Endothelial cell of hepatic sinusoid (primary cell): ENCODE measurements at regions not wholly inside any gene's neighbourhood (a gene's known extent, or its start where the extent isn't known, plus 50 kb on each side); places are given as distances from the start of the nearest gene placed in this dataset.

Experiments used
- in situ Hi-C: cut with HindIII; loops from 2 replicates; pipeline ENCODE4 v1.10.0; 2017; ENCODE audit warnings: low sequenced_read_pairs

DNA sequence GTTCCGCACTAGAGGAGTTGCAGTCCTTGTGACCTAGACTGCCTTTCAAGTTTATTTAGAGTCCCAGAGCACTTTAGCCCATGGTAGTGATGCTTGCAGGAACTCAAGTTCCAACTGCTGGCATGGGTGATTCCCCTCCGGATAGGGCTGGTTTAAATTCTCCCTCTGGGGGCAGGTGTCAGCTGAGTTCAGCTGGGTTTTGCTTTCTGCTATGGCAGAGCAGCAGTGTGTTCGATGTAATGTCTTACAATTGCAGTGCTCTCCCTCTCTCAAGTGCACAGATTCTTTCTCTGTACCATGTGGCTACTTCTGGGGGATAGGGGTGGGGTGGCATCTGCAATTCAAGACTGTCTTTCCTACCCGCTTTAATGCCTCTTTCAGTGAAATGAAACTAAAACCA is 164.8 kb upstream of the ZIC3 start:
- in situ Hi-C loops: no loop called here

DNA sequence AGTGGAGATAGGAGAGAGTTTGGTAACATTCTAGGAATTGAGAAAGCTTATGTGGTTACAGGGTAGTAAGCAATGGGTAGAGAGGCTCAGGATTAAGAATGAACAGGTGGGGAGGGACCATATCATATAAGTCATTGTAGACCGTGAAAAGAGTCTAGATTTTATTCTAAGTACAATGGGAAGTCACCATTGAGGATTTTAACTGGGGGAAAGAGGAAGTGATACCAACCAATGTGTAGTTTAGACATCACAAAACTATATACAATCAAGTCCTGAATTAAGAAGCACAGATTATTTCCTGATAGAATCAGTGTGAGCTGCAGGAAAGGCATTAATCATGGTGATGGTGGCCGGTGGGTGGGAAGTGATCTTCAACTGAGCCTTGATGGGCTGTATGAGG is 178.3 kb upstream of the ZIC3 start:
- in situ Hi-C loops: no loop called here

DNA sequence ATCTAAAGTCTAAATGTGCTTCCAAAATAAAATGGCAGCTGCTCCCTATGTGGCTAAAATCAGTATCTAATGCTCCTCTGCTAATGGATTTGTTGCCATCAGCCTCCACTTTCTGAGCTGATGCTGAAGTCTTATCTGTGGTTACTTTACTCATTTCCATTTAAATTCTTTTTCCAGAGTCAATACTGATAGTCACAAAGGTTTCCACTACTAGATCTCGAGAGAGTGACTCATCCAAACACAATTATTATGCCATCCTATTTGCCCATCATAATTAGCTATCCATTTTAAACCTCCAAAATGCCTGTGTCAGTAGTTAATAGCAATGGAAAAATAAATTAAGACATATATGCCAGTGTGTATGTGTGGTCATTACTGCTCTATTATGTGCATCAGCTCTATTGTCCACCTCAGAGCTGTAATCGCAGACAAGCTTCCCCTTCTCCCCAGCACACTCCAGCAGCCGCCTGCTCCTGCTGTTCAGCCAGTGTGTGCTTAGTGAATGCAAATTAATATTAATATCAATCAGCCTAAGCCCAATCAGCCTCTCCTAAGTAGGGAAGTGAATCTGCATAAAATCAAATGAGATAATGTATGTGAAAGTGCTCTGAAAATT is 199.8 kb upstream of the ZIC3 start:
- in situ Hi-C loops: no loop called here

DNA sequence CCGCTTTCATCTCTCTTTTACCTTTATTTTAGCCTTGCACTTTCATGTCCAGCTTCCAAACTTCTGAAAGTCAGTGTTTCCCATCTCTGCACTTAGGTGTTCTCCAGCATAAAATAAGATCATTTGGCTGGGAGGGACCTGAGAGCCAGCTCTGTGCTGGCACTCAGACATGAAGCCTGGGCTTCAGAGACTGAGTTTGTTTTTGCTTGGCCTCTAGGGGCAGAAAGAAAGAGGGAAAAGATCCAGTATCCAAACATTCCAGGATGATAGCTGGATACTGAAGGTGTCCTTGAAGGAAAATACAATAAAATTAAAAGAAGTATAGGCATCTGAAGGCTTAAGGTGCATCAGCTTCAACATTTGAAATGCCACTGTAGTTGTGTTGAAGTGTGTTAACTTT is 202.4 kb upstream of the ZIC3 start:
- in situ Hi-C loops: no loop called here

DNA sequence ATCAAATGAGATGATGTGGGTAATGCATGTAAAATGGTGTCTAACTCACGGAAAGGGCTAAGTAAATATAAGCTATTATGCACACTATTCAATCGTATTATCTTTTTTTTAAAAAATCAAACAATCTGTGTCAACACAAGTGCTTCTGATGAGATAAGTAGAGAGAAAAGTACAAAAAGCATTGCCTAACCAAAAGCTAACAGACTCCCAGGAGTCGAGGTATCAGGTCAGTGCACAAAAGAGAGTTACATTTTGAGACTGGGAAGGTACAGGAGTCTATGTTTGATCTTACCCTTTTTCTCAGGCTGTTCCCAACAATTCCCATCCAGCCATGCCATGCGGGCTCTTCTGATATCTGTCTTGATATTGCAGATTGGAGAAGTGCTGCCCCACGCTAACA is 203.3 kb upstream of the ZIC3 start:
- in situ Hi-C loops: no loop called here

DNA sequence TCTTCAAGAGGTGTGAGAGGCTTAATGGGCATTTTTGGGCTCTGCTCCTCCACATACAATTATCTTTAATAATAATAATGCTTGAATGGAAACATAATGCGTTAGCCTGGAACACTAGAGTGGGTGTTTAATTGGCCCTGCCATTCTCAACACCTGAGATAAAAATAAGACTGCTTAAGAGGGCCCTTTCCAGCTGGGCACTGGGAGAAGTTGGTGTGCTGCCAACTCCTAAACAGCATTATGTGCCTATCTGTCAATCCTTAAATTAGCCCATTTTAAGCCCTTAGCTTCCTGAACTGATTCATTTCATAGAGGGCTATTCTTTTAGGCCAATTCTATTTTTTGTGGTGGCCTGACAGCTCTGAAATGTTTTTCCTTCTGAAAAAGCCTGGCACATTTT is 211.1 kb upstream of the ZIC3 start:
- in situ Hi-C loops: no loop called here

DNA sequence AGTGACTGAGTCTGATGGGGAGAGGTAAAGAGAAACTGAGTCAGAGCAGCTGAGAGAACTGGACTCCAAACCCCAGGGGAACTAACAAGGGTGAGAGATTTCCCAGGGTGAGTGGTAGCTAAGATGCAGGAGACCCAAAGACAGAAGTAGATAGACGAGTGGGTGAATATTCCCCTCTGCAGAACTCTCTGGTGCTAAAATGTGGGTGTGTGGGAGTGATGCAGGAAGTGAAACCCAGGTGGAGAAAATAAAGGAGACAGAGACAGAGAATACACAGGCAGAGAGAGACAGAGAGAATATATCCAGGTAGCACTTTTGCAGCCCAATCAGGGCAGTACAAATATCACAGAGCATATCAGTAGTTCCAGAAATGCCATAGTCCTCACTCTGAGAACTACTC is 212.5 kb upstream of the ZIC3 start:
- in situ Hi-C loops: no loop called here

DNA sequence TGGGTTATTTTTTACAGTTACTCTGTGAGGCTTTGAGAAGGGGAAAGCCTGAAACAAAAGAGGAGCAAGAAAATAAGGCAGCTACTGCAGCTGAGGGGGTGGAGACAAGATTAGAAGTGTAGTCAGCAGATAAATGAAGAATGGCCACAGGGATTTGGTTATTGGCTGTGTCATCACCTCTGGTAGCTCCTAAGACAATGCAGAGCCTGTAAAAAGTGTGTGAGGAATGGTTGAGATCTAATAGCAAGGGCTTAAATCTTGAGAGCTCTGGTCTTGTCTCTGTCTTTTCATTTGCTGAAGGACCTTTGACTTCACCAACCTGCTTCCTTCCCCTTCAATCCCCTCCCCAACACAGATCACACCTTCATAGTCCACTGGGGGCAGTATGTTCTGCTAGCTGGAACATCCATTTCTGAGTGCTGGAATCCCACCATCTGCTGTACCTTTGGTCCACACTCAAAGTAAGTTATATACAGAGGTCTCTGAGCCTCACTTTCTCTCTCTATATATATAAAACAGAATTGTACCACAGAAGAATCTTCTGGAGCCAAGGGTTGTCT is 213.7 kb upstream of the ZIC3 start:
- in situ Hi-C loops: no loop called here

DNA sequence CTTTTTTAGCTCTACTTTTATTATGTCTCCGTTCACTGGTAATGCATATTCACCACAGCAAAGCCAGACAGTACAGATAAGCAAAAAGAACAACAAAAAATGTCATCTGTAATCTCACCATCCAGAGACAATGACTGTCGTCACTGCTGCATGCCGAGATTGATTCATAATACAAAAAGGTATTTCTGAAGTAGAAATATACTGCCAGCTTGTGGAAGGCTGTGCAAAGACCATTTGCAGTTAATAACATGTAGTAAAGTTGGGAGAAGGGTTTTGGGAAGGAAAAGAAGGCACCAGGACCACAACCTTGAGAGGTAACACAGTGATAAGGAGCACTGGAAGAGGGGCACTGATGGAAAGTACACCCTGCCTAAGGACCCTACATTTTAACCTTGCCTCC is 223.0 kb upstream of the ZIC3 start:
- in situ Hi-C loops: no loop called here

DNA sequence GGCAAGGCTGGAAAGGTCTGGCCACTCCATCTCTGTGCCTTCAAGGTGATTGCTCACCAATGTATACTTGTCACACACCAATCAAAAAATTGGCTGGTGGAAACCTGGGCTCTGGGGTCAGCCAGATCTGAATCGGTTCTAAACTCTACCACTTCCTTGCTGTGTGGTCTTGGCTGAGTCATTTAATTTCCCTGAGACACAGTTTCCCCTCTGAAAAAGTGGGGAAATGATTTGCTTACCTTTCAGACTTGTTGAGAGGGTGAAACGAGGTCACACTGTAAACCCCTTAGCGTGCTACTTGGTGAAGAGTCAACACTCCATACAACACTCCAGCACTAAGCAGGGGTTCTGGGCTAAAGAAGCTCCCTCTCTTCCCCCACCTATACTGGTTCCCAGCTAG is 252.3 kb upstream of the ZIC3 start:
- in situ Hi-C loops: no loop called here

DNA sequence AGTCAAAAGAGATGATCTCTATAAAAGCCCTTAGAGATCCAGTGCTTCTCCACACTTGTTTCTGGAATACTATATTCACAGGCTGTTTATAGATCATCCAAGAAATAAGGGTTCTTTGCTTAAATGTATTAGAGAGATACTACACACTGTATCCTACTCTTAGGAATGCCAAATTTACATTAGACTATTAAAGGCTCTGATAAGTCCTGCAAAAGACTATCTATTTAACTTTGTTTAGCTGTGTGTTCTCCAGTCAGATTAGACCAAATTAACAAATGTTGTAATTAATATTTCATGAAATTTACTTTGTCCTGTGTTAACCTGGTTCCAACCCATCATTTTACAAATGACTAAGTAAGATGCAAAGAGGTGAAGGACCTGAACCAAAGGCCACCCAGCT is 260.5 kb upstream of the ZIC3 start:
- in situ Hi-C loops: no loop called here

DNA sequence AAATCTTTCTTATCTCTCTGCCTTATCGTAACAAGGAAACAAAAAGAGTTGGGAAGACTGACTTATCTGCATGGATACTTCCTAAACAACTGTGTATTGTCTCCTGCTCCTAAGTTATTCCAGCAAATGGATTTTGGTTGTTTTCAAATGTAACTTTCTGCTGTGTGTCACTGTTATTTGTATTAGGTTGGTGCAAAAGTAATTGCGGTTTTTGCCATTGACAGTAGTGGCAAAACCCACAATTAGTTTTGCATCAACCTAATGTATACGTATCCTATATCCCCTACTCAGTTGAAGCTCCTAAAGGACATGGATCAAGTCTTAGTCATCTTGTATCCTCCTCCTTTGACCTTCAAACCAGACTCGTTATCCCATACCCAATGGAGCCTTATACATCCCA is 263.4 kb upstream of the GPR101 start:
- in situ Hi-C loops: no loop called here

DNA sequence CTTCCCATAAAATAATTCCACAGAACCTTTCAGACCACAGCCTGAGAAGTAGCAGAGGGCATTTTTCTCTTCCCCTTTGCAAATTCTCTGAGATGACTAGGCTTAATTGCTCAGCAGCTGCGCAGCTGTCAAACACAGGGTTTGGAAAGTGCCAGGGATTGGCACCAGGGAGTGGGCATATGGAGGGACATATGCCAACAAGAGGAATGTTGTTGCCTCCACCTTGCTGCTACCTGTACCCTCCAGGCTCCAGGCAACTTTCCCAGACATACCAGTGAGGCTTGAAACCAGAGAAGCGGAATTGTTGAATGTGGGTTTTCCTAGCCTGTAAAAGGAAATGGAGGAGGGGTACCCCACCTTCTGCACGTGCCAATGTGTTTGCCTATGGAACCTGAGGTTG is 256.2 kb upstream of the GPR101 start:
- in situ Hi-C loops: no loop called here

DNA sequence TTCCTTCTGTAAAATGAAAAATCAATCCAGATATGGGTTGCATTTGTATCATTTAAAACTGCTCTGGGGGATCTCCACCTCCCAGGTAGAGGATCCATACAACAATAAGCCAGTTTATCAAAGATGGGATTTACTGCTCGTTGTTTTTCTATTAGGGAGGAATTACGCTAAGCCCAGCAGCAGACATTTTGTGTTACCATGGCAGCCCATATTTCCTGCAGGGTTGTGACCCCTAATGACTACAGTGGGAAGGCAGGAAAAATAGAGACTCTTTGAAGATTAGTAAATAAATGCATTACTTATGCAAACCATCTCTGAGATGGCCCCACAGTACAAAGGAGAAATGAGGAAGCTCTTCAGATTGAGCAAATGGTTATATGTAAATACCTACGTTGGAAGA is 253.4 kb upstream of the GPR101 start:
- in situ Hi-C loops: no loop called here

DNA sequence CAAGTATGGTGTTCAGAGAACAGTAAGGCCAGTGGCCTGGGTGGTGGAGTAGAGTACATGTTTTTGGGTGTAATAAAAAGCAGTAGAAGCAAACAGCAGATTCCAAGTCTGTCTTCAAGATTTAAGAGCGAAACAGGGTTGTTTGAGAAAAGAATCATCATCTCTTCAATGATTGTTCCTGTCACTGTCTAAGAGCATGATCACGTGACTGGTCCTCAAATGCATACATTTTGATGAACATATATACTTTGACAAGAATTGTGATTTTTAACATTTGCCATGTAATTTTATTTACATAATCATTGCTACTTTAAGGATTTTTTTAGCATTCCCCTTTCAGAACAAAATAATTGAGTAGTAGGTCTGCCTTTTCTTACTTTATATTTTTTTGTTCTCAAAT is 252.6 kb upstream of the GPR101 start:
- in situ Hi-C loops: no loop called here

DNA sequence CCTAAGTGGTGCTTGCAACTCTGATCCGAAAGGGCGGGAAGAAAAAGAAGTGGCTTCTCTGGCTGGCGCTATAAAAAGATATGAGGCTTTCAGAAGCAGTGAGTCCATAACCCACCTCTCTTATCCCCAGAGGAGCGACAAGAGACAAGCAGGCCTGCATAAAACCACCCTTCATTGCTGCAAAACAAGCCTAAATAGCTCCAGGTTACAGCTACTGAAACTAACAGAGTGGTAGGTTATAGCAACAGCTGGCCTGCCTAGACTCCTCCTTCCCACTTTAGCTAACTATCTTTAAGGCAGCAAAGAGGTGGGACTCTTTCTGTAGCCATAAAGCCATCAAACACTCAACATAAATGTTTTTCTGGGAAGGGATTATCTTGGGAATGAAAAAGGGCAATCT is 245.0 kb upstream of the GPR101 start:
- in situ Hi-C loops: no loop called here

DNA sequence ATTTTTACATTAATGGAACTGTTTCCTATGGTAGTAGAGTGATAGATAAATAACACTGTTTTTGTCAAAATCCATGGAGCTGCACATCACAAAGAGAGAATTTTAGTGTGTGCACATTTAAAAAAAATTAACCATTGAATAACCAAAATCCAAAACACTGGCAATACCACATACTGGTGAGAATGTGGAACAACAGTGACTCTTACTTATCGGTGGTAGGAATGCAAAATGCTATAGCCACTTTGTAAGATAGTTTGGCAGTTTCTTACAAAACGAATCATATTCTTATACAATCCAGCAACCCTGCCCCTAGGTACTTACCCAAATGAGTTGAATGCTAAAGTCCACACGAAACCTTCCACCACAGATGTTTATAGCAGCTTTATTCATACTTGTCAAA is 229.6 kb upstream of the GPR101 start:
- in situ Hi-C loops: no loop called here

DNA sequence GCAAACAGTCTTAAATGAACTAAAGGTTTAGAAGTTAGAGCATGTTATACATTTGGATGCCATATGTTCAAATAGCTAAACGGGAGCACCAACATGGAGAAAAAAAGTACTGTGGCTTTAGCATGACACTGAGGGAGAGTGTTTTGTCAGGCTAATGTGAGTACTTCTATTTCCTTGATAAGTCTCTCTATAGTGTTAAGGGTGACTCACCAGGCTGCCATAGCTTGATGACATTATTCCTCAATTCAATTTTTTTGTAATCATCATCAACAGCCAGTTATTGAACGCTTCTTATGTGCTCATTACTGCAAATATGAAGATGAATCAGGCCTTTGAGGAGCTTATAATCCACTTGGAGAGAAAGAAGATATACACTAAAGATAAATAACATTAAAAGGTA is 211.4 kb upstream of the GPR101 start:
- in situ Hi-C loops: loop anchor here (5.0 kb wide), 1 partner anchor 103 kb away; no protein-coding TSS in a partner anchor

DNA sequence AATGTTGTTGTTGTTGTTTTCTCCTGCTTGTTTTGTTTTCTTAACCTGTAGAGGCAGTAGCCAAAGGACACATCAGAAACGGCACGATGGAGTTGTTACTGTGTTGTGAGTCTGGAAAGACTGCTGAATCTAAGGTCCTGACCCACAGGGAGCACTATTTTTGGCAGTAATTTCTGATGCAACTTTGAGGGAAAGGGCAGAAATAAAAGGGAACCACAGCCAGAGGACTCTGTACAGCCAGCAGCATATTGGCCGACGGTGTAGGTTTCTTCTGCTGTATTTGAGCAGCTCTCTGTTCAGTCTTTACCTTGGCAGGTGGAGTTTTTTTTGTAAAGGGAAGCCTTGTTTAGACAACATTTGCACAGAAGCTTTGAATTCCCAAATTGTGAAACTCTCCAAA is 203.0 kb upstream of the GPR101 start:
- in situ Hi-C loops: no loop called here

DNA sequence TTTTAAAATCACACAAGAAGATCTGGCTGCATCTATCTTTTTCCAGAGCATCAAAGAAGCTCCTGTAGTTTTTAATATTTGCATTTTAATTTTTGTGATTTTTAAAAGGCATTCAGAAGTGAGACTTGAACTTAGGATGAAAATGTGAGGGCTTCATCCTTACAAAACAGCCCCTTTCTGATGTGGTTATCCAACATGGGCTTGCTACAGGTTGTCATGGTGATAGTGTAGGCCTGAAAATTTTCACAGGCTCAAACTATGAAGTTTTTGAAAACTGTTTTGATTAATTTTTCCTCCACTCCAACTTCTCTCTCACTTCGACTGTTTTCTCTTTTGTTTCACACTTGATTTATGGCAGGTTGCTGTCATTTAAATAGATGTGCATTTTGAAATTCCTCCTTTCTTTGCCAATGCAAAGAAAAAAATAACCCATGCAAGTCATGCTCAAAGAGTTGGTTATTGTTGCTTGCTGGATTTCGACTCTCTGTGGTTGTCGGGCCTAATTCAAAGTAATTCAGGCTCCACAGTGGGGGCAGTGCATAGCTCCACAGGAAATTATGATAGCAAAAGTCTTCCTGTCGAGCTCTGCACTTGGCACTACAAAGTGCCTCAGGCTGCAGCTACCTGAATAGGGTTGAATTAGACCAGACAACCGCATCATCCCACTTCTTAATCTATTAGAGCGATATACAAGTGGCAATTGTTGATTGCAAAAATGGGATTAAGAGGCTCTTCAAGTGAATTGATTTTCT is 201.0 kb upstream of the GPR101 start:
- in situ Hi-C loops: no loop called here

DNA sequence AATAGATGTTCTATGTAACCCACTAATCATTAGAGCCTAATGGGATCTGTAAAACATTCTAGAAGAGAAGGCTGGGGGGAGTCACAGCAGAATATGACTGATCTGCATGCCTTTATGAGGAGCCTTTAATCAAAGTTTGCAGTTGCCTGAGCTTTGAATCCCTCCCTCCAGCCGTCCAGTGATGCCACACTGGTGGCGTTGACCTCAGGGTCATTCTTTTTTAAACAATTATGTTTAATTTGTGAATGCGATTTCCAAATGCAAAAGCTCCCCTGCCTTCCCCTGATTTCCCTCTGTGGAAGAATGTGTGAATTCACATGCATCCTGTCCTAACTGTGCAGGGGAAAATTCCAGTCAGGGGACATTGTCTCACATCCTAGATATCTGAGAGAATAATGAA is 199.7 kb upstream of the GPR101 start:
- in situ Hi-C loops: no loop called here

DNA sequence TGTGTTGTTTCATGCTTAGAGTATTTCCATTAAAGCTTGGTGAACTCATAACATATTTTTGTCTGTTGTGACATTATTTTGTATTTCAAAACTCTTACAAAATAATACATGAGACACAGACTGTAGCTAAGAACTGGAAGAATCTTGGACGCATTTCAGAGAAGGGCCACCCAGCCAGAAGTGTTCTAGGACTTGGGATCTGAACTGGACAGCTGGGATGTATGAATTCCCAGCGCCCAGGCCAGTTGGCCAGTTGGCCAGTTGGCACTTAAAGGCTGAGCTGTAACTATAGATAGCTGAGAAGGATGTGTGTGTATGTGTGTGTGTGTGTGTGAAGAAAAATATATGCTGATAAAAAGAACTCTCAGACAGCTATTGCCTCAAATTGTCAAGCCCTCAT is 193.4 kb upstream of the GPR101 start:
- in situ Hi-C loops: no loop called here

DNA sequence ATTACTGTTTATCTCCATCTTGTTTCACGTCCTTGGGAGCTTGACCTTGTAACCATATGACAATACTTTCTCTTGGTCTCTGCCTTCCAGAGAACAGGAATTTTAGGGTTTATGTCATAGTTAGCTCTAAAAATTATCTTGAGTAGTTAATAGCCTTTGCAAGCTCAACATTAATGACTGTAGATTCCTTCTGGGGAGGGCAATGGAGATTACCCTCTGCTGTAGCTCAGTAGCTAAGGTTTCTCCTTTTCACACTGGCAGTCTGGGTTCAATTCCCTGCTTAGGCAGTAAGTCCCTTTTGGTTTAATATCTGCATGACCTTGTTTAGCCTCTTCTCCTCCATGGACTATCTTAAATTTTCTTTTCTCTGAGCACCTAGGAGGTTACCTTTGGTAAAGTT is 181.7 kb upstream of the GPR101 start:
- in situ Hi-C loops: no loop called here
